ENCODE measurements at regions not wholly inside any gene's neighbourhood (a gene's known extent, or its start where the extent isn't known, plus 50 kb on each side); places are given as distances from the start of the nearest gene placed in this dataset.

DNA sequence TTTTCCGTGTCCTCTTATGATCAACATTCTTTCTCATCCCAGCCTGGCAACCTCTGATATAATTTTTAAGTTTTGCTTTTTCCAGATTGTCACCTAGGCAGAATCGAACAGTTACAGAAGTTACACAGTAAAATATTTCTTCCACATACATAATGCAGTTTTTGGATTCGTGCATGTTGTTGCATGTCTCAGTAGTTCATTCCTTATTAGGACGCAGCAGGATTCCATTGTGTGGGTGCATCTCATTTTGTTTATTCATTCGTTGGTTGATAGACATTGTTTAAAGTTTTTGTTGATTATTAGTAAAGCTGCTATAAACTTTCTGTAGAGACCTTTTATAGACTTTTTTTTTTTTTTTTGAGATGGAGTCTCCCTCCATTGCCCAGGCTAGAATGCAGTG, 284.3 kb upstream of the FERMT1 start:
- Histone ChIP-seq H3K9me3 (ENCODE audit: control insufficient read depth, low read depth, low read length) (no peaks in the 10 kb centered on the region), H2BK12ac (ENCODE audit: insufficient read length, low read depth, low read length) (no peak overlapping the region), H3K14ac (ENCODE audit: insufficient read depth, low read length) (no peak overlapping the region), H4K8ac (replicated peaks; ENCODE audit: insufficient read length, low read depth, low read length) (no peak overlapping the region), H3K4me1 (ENCODE audit: insufficient read depth, low read length) (no peaks in the 10 kb centered on the region), H4K91ac (ENCODE audit: insufficient read length, low read depth, low read length) (no peak overlapping the region), H2BK5ac (ENCODE audit: insufficient read length, low read length) (no peak overlapping the region), H4K20me1 (ENCODE audit: control insufficient read depth, insufficient read depth, insufficient read length) (no peaks in the 10 kb centered on the region), H3K79me2 (ENCODE audit: insufficient read depth, low read length) (no peaks in the 10 kb centered on the region), H3K4ac (ENCODE audit: low read depth, low read length) (no peak overlapping the region), H2BK120ac (ENCODE audit: low read depth, low read length, poor library complexity, severe bottlenecking) (no peak overlapping the region), H3K9ac (ENCODE audit: extremely low read depth, insufficient read length, low read length) (no peak overlapping the region), H3K18ac (ENCODE audit: insufficient read length, low read depth, low read length) (no peak overlapping the region), H3K4me2 (ENCODE audit: insufficient read depth, insufficient read length, low read length) (no peak overlapping the region), H3T11ph (ENCODE audit: low read length) (no peak overlapping the region), H2BK15ac (ENCODE audit: low read depth, low read length) (no peak overlapping the region), H4K5ac (ENCODE audit: insufficient read length, low read depth, low read length) (no peak overlapping the region), H3K23ac (ENCODE audit: insufficient read length, low read depth, low read length) (no peak overlapping the region), H3K23me2 (ENCODE audit: insufficient read length, low read depth, low read length, poor library complexity, severe bottlenecking) (no peaks in the 10 kb centered on the region), H3K56ac (ENCODE audit: insufficient read length, low read depth, low read length) (no peak overlapping the region), H2AFZ (ENCODE audit: low read length) (no peak overlapping the region), H3K27ac (ENCODE audit: insufficient read length, low read depth, low read length) (no peak overlapping the region), H3K27me3 (ENCODE audit: insufficient read depth, low read length) (no peaks in the 10 kb centered on the region), H2AK5ac (ENCODE audit: insufficient read length, low read length) (no peak overlapping the region), H2BK20ac (ENCODE audit: low read depth, low read length, poor library complexity, severe bottlenecking) (no peak overlapping the region), H3K79me1 (ENCODE audit: insufficient read depth, low read depth, low read length, poor library complexity, severe bottlenecking) (no peaks in the 10 kb centered on the region)
- H3K4me1 Mint-ChIP-seq = peaks cover 2 to 3% of the 10 kb centered on the region in 2 experiments; a peak in 1 of 4 replicates
- TF ChIP-seq, protein P1, sequence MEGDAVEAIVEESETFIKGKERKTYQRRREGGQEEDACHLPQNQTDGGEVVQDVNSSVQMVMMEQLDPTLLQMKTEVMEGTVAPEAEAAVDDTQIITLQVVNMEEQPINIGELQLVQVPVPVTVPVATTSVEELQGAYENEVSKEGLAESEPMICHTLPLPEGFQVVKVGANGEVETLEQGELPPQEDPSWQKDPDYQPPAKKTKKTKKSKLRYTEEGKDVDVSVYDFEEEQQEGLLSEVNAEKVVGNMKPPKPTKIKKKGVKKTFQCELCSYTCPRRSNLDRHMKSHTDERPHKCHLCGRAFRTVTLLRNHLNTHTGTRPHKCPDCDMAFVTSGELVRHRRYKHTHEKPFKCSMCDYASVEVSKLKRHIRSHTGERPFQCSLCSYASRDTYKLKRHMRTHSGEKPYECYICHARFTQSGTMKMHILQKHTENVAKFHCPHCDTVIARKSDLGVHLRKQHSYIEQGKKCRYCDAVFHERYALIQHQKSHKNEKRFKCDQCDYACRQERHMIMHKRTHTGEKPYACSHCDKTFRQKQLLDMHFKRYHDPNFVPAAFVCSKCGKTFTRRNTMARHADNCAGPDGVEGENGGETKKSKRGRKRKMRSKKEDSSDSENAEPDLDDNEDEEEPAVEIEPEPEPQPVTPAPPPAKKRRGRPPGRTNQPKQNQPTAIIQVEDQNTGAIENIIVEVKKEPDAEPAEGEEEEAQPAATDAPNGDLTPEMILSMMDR (conservative IDR thresholded peaks at IDR 0.05) = no peak
- no peak for DNase-seq
- H3K36me3 Mint-ChIP-seq (ENCODE audit: insufficient read depth in 1 of 3, low read depth in 3 of 3) = no peaks in the 10 kb centered on the region
- no peak overlapping the region for H3K4me3 Mint-ChIP-seq
- no peaks in the 10 kb centered on the region for H3K27me3 Mint-ChIP-seq (ENCODE audit: low read depth)
- no peaks in the 10 kb centered on the region for H3K9me3 Mint-ChIP-seq
- WGBS (ENCODE audit: extremely low coverage, insufficient read length, low lambda C conversion rate) = no CpG with 5 or more reads among the region's 5 CpGs
- no peak overlapping the region; a peak in 1 of 7 replicates for H3K27ac Mint-ChIP-seq

Data from H9 (cell line).